ENCODE measurements at regions not wholly inside any gene's neighbourhood (a gene's known extent, or its start where the extent isn't known, plus 50 kb on each side); places are given as distances from the start of the nearest gene placed in this dataset.

DNA sequence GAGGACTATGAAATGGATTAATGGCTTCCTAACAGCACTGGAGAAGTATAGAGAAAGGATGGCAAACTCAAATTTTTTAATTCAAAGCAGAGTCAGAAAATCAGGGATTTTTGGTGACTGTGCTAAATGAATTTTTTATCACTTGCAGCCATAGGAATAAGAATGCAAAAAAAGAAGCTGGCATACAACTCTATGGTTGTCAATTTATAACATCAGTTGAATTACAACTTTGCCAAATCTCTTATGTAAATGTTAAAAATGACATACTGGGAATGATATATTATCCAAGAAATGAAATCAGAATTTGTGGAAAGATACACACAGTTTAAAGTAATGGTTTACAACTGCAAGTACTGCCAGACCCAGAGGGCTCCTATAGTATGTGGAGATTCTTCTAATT, 106.5 kb downstream of the HTR1B start:
- Histone ChIP-seq H3F3A (ENCODE audit: low read depth) (no peaks in the 10 kb centered on the region), H4K20me1 (ENCODE audit: insufficient read depth, low read length, poor library complexity, severe bottlenecking) (no peaks in the 10 kb centered on the region), H3K4me1 (ENCODE audit: insufficient read depth, low read length, poor library complexity, severe bottlenecking) (no peaks in the 10 kb centered on the region), H3K4me3 (ENCODE audit: low read length, poor library complexity, severe bottlenecking) (no peak overlapping the region), H2AFZ (ENCODE audit: low read length) (no peak overlapping the region), H3K4me2 (ENCODE audit: low read depth, low read length, poor library complexity, severe bottlenecking) (no peak overlapping the region), H3K9me2 (replicated peaks; ENCODE audit: low read depth, low read length) (no peaks in the 10 kb centered on the region), H3K9me3 (ENCODE audit: insufficient read depth, low read depth, low read length) (no peaks in the 10 kb centered on the region), H3K79me2 (ENCODE audit: insufficient read depth, low read length) (no peaks in the 10 kb centered on the region), H3K27me3 (ENCODE audit: insufficient read depth, low read length, poor library complexity, severe bottlenecking) (no peaks in the 10 kb centered on the region), H3K9ac (ENCODE audit: low read depth, low read length, poor library complexity, severe bottlenecking) (no peak overlapping the region), H3K36me3 (ENCODE audit: insufficient read depth, low read length) (no peaks in the 10 kb centered on the region)
- TF ChIP-seq EZH2phosphoT487 (IDR thresholded peaks at IDR 0.05; ENCODE audit: borderline replicate concordance) = no peak
- TF ChIP-seq, protein P1, sequence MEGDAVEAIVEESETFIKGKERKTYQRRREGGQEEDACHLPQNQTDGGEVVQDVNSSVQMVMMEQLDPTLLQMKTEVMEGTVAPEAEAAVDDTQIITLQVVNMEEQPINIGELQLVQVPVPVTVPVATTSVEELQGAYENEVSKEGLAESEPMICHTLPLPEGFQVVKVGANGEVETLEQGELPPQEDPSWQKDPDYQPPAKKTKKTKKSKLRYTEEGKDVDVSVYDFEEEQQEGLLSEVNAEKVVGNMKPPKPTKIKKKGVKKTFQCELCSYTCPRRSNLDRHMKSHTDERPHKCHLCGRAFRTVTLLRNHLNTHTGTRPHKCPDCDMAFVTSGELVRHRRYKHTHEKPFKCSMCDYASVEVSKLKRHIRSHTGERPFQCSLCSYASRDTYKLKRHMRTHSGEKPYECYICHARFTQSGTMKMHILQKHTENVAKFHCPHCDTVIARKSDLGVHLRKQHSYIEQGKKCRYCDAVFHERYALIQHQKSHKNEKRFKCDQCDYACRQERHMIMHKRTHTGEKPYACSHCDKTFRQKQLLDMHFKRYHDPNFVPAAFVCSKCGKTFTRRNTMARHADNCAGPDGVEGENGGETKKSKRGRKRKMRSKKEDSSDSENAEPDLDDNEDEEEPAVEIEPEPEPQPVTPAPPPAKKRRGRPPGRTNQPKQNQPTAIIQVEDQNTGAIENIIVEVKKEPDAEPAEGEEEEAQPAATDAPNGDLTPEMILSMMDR (conservative IDR thresholded peaks at IDR 0.05; ENCODE audit: low read length) = no peak

DNA sequence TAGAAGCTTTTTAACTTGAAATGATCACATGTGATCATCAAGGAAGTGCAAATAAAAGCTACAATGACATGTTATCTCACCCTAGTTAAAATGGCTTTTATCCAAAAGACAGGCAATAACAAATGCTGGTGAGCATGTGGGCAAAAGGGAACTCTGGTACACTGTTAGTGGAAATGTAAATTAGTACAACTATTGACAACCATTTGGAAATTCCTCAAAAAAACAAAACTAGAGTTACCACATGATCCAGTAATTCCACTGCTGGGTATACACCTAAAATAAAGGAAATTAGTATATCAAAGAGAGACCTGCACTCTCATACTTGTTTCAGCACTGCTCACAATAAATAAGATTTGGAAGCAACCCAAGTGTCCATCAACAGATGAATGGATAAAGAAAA, 108.7 kb downstream of the HTR1B start:
- no peak overlapping the region for H2AFZ ChIP-seq (ENCODE audit: low read length)
- no peaks in the 10 kb centered on the region for H3K79me2 ChIP-seq (ENCODE audit: insufficient read depth, low read length)
- H3K4me3 ChIP-seq (ENCODE audit: low read length, poor library complexity, severe bottlenecking) = no peak overlapping the region
- no peak overlapping the region for H3K4me2 ChIP-seq (ENCODE audit: low read depth, low read length, poor library complexity, severe bottlenecking)
- no peaks in the 10 kb centered on the region for H3K9me3 ChIP-seq (ENCODE audit: insufficient read depth, low read depth, low read length)
- no peaks in the 10 kb centered on the region for H4K20me1 ChIP-seq (ENCODE audit: insufficient read depth, low read length, poor library complexity, severe bottlenecking)
- no peaks in the 10 kb centered on the region for H3K4me1 ChIP-seq (ENCODE audit: insufficient read depth, low read length, poor library complexity, severe bottlenecking)
- H3K9ac ChIP-seq (ENCODE audit: low read depth, low read length, poor library complexity, severe bottlenecking) = no peak overlapping the region
- TF ChIP-seq EZH2phosphoT487 (IDR thresholded peaks at IDR 0.05; ENCODE audit: borderline replicate concordance) = no peak
- TF ChIP-seq, protein P1 (conservative IDR thresholded peaks at IDR 0.05; ENCODE audit: low read length) = no peak
- H3K36me3 ChIP-seq (ENCODE audit: insufficient read depth, low read length) = no peaks in the 10 kb centered on the region
- H3K27me3 ChIP-seq (ENCODE audit: insufficient read depth, low read length, poor library complexity, severe bottlenecking) = no peaks in the 10 kb centered on the region
- H3F3A ChIP-seq (ENCODE audit: low read depth) = no peaks in the 10 kb centered on the region
- no peaks in the 10 kb centered on the region for H3K9me2 ChIP-seq (replicated peaks; ENCODE audit: low read depth, low read length)

DNA sequence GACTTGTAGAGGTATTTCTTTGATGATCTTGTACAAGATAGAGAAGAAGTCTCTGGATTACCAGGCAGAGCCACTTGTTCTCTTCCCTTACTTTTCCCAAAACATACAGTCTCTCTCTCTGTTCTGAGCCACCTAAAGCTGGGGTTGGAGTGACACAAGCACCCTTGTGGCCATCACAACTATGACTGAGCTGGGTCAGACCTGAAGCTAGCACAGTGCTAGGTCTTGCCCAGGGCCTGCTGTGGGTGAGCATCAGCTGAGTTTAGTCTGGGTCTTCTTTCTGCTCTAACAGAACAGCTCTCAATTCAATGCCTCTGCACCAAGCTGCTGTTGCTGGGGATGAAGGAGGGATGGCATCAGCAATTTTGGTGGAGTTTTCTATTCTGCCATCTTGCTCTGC, 110.2 kb downstream of the HTR1B start:
- H3K4me2 ChIP-seq (ENCODE audit: low read depth, low read length, poor library complexity, severe bottlenecking) = no peak overlapping the region
- no peaks in the 10 kb centered on the region for H4K20me1 ChIP-seq (ENCODE audit: insufficient read depth, low read length, poor library complexity, severe bottlenecking)
- H3K9ac ChIP-seq (ENCODE audit: low read depth, low read length, poor library complexity, severe bottlenecking) = no peak overlapping the region
- H3K79me2 ChIP-seq (ENCODE audit: insufficient read depth, low read length) = no peaks in the 10 kb centered on the region
- H3K4me1 ChIP-seq (ENCODE audit: insufficient read depth, low read length, poor library complexity, severe bottlenecking) = no peaks in the 10 kb centered on the region
- H3K36me3 ChIP-seq (ENCODE audit: insufficient read depth, low read length) = no peaks in the 10 kb centered on the region
- no peak overlapping the region for H3K4me3 ChIP-seq (ENCODE audit: low read length, poor library complexity, severe bottlenecking)
- no peaks in the 10 kb centered on the region for H3F3A ChIP-seq (ENCODE audit: low read depth)
- no peak overlapping the region for H2AFZ ChIP-seq (ENCODE audit: low read length)
- no peaks in the 10 kb centered on the region for H3K27me3 ChIP-seq (ENCODE audit: insufficient read depth, low read length, poor library complexity, severe bottlenecking)
- TF ChIP-seq EZH2phosphoT487 (IDR thresholded peaks at IDR 0.05; ENCODE audit: borderline replicate concordance) = no peak
- TF ChIP-seq, protein P1 (conservative IDR thresholded peaks at IDR 0.05; ENCODE audit: low read length) = no peak
- no peaks in the 10 kb centered on the region for H3K9me2 ChIP-seq (replicated peaks; ENCODE audit: low read depth, low read length)
- no peaks in the 10 kb centered on the region for H3K9me3 ChIP-seq (ENCODE audit: insufficient read depth, low read depth, low read length)
